ENCODE measurements at regions not wholly inside any gene's neighbourhood (a gene's known extent, or its start where the extent isn't known, plus 50 kb on each side); places are given as distances from the start of the nearest gene placed in this dataset.

DNA sequence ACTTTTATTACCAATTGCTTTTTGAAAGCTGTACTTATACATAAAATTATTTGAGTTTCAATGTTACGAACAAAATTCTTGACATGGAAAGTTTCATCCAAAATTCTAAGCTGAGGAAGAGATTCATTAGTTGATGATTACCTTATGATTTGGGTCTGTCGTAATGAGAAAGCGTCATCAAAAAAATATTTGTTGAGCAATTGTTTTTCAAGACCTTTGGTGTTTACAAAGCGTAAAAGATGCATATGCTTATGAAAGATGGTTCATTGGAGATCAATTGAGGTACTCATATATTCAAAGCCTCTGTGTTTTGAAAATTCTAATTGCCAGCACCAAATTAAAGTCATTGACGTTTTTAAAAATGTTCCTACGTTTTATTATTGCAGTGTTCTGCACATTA is 110.5 kb upstream of the DOK5 start:
- H3F3A ChIP-seq (ENCODE audit: insufficient read depth, low read length, poor library complexity, severe bottlenecking) = no peaks in the 10 kb centered on the region
- no peaks in the 10 kb centered on the region for H4K20me1 ChIP-seq (ENCODE audit: insufficient read depth)
- TF ChIP-seq, protein P1, sequence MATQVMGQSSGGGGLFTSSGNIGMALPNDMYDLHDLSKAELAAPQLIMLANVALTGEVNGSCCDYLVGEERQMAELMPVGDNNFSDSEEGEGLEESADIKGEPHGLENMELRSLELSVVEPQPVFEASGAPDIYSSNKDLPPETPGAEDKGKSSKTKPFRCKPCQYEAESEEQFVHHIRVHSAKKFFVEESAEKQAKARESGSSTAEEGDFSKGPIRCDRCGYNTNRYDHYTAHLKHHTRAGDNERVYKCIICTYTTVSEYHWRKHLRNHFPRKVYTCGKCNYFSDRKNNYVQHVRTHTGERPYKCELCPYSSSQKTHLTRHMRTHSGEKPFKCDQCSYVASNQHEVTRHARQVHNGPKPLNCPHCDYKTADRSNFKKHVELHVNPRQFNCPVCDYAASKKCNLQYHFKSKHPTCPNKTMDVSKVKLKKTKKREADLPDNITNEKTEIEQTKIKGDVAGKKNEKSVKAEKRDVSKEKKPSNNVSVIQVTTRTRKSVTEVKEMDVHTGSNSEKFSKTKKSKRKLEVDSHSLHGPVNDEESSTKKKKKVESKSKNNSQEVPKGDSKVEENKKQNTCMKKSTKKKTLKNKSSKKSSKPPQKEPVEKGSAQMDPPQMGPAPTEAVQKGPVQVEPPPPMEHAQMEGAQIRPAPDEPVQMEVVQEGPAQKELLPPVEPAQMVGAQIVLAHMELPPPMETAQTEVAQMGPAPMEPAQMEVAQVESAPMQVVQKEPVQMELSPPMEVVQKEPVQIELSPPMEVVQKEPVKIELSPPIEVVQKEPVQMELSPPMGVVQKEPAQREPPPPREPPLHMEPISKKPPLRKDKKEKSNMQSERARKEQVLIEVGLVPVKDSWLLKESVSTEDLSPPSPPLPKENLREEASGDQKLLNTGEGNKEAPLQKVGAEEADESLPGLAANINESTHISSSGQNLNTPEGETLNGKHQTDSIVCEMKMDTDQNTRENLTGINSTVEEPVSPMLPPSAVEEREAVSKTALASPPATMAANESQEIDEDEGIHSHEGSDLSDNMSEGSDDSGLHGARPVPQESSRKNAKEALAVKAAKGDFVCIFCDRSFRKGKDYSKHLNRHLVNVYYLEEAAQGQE (IDR thresholded peaks at IDR 0.05; ENCODE audit: borderline replicate concordance) = no peak
- no peak for TF ChIP-seq POLR2AphosphoS5 (IDR thresholded peaks at IDR 0.05)
- TF ChIP-seq TAF1 (IDR thresholded peaks at IDR 0.05; ENCODE audit: low read depth) = no peak
- no peak for TF ChIP-seq EP300 (conservative IDR thresholded peaks at IDR 0.05; ENCODE audit: poor library complexity, severe bottlenecking)
- TF ChIP-seq, protein P2, sequence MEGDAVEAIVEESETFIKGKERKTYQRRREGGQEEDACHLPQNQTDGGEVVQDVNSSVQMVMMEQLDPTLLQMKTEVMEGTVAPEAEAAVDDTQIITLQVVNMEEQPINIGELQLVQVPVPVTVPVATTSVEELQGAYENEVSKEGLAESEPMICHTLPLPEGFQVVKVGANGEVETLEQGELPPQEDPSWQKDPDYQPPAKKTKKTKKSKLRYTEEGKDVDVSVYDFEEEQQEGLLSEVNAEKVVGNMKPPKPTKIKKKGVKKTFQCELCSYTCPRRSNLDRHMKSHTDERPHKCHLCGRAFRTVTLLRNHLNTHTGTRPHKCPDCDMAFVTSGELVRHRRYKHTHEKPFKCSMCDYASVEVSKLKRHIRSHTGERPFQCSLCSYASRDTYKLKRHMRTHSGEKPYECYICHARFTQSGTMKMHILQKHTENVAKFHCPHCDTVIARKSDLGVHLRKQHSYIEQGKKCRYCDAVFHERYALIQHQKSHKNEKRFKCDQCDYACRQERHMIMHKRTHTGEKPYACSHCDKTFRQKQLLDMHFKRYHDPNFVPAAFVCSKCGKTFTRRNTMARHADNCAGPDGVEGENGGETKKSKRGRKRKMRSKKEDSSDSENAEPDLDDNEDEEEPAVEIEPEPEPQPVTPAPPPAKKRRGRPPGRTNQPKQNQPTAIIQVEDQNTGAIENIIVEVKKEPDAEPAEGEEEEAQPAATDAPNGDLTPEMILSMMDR (IDR thresholded peaks at IDR 0.05; ENCODE audit: poor library complexity, severe bottlenecking) = no peak
- TF ChIP-seq MXI1 (conservative IDR thresholded peaks at IDR 0.05; ENCODE audit: poor library complexity, severe bottlenecking) = no peak
- no peak for TF ChIP-seq SMC3 (conservative IDR thresholded peaks at IDR 0.05; ENCODE audit: poor library complexity)
- no peak for TF ChIP-seq EZH2 (IDR thresholded peaks at IDR 0.05; ENCODE audit: borderline replicate concordance, insufficient read depth, low read length, poor library complexity, severe bottlenecking)
- TF ChIP-seq RAD21 (conservative IDR thresholded peaks at IDR 0.05) = no peak
- H3K79me2 ChIP-seq (replicated peaks; ENCODE audit: insufficient read depth, low read length) = no peaks in the 10 kb centered on the region
- no peak overlapping the region for H3K4me2 ChIP-seq (ENCODE audit: low read length)
- H3K9me2 ChIP-seq (ENCODE audit: insufficient read depth, low read length) = no peaks in the 10 kb centered on the region
- no peaks in the 10 kb centered on the region for H3K9me3 ChIP-seq (ENCODE audit: low read length)
- H3K9ac ChIP-seq (ENCODE audit: low read length) = no peak overlapping the region
- H3K27me3 ChIP-seq (ENCODE audit: insufficient read depth, low read depth, low read length) = no peaks in the 10 kb centered on the region
- H3K4me3 ChIP-seq (ENCODE audit: low read length) = no peak overlapping the region
- no peak overlapping the region for H3K27ac ChIP-seq (ENCODE audit: low read length)
- H3K36me3 ChIP-seq (ENCODE audit: insufficient read depth, low read length) = no peaks in the 10 kb centered on the region
- no peak overlapping the region for H2AFZ ChIP-seq (ENCODE audit: low read depth, low read length)

DNA sequence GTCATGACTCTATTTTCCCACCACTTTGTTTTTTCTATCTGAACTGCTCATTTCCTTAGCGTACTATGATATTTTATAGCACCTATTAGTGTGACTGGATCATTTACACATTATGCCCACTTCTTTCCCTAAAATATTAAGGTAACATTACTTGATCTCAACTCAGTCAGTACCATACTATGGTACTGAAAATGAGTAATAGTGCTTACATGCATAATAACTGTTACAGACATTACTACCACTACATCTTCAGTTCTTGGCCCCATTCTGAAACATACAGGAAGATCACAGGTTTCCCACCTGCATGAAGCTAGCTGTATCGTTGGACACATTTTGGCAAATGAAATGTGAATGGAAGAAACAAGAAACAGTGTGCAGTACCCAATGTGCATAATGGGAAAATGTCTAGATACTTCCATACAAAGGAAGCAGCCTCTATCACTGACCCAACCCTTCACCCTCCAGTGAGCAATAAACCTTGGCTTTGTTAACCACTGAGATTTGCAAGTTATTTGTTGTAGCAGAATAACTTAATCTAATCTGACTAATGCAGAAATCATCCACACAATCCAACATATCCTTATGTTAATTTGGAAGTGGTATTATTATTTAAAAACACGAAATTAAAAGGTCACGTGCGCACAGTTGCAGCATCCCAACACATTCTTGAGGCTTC is 108.6 kb upstream of the DOK5 start:
- Histone ChIP-seq H3F3A (ENCODE audit: insufficient read depth, low read length, poor library complexity, severe bottlenecking) (no peaks in the 10 kb centered on the region), H3K27me3 (ENCODE audit: insufficient read depth, low read depth, low read length) (no peaks in the 10 kb centered on the region), H3K4me2 (ENCODE audit: low read length) (no peak overlapping the region), H3K36me3 (ENCODE audit: insufficient read depth, low read length) (no peaks in the 10 kb centered on the region), H3K4me3 (ENCODE audit: low read length) (no peak overlapping the region), H3K9ac (ENCODE audit: low read length) (no peak overlapping the region), H2AFZ (ENCODE audit: low read depth, low read length) (no peak overlapping the region), H4K20me1 (ENCODE audit: insufficient read depth) (no peaks in the 10 kb centered on the region), H3K27ac (ENCODE audit: low read length) (no peak overlapping the region), H3K79me2 (replicated peaks; ENCODE audit: insufficient read depth, low read length) (no peaks in the 10 kb centered on the region), H3K9me3 (ENCODE audit: low read length) (no peaks in the 10 kb centered on the region), H3K9me2 (ENCODE audit: insufficient read depth, low read length) (no peaks in the 10 kb centered on the region)
- no peak for TF ChIP-seq TAF1 (IDR thresholded peaks at IDR 0.05; ENCODE audit: low read depth)
- TF ChIP-seq, protein P1 (IDR thresholded peaks at IDR 0.05; ENCODE audit: borderline replicate concordance) = no peak
- no peak for TF ChIP-seq EP300 (conservative IDR thresholded peaks at IDR 0.05; ENCODE audit: poor library complexity, severe bottlenecking)
- no peak for TF ChIP-seq RAD21 (conservative IDR thresholded peaks at IDR 0.05)
- TF ChIP-seq POLR2AphosphoS5 (IDR thresholded peaks at IDR 0.05) = no peak
- TF ChIP-seq SMC3 (conservative IDR thresholded peaks at IDR 0.05; ENCODE audit: poor library complexity) = no peak
- TF ChIP-seq MXI1 (conservative IDR thresholded peaks at IDR 0.05; ENCODE audit: poor library complexity, severe bottlenecking) = no peak
- TF ChIP-seq EZH2 (IDR thresholded peaks at IDR 0.05; ENCODE audit: borderline replicate concordance, insufficient read depth, low read length, poor library complexity, severe bottlenecking) = no peak
- TF ChIP-seq, protein P2 (IDR thresholded peaks at IDR 0.05; ENCODE audit: poor library complexity, severe bottlenecking) = no peak
